Adrenal gland (tissue), 9 donors: ENCODE measurements at regions not wholly inside any gene's neighbourhood (a gene's known extent, or its start where the extent isn't known, plus 50 kb on each side); places are given as distances from the start of the nearest gene placed in this dataset.

Source experiments
- DNase-seq, 7 donors: peaks; one replicate each; pipeline ENCODE4 v3.0.0-alpha.2; 2019 to 2020
- H3K27ac ChIP-seq, 5 donors: fragments of 200-600 bp; sonication (generic) in 4 of 5; 1 replicate in 3 of 5; 2 replicates in 2 of 5; pipeline versions ENCODE4 v1.5.1 to v1.8.0; 2016 to 2020; ENCODE audit warnings: mild to moderate bottlenecking in 1 of 5
- H3K27me3 ChIP-seq: fragments of 200-600 bp; 2 replicates; pipeline ENCODE4 v1.8.0; 2021
- H3K36me3 ChIP-seq, 2 donors: fragments of 200-600 bp; replicated peaks in 1 of 2; 1 replicate in 1 of 2; 2 replicates in 1 of 2; pipeline versions ENCODE4 v1.5.1 to v1.8.0; 2018 to 2022
- H3K4me1 ChIP-seq, 2 donors: fragments of 200-600 bp; replicated peaks in 1 of 2; 1 replicate in 1 of 2; 2 replicates in 1 of 2; pipeline versions ENCODE4 v1.5.1 to v1.8.0; 2018 to 2021
- H3K4me3 ChIP-seq, 4 donors: fragments of 200-600 bp; sonication (generic) in 3 of 4; one replicate each; pipeline ENCODE4 v1.5.1; 2016 to 2018
- H3K9me3 ChIP-seq, 3 donors: fragments of 200-600 bp; sonication (generic) in 1 of 3; replicated peaks in 1 of 3; 1 replicate in 2 of 3; 2 replicates in 1 of 3; pipeline versions ENCODE4 v1.5.1 to v1.8.0; 2016 to 2021
- CTCF ChIP-seq, 6 experiments: fragments of 450-650 bp in 4 of 6; fragments of 200-600 bp in 2 of 6; sonication (generic) in 1 of 6; IDR thresholded peaks; 1 replicate in 5 of 6; 2 replicates in 1 of 6; pipeline versions ENCODE4 v1.5.1 to v1.8.0; 2016 to 2021; ENCODE audit warnings: antibody characterized with exemption in 6 of 6, mild to moderate bottlenecking in 2 of 6, moderate library complexity in 1 of 6
- POLR2A ChIP-seq, 2 donors: fragments of 450-650 bp; IDR thresholded peaks; one replicate each; pipeline ENCODE4 v1.6.1; 2017; ENCODE audit warnings: antibody characterized with exemption in 2 of 2, mild to moderate bottlenecking in 2 of 2, moderate library complexity in 1 of 2
- WGBS, 4 donors: extraction: QIAGEN DNeasy Blood & Tissue Kit in 2 of 4; methylation state at CpG; one replicate each; pipeline versions ENCODE4 v1.1.5 to v1.1.7; 2013 to 2017; 5-methylcytosine and 5-hydroxymethylcytosine counted together
- intact Hi-C, 2 donors: fragments of 100-400 bp; cut with DNase I; formaldehyde crosslinking; loops; one replicate each; pipeline versions ENCODE4 v1.14.1 to v1.15.0; 2022 to 2023
- donor health status: healthy with polysubstance abuse.
- donor health status: Bipolar disorder and iron deficiency.
- donor health status: DM: yes; HTN: yes; CAD: no.
- donor health status: DM: no; HTN: no; CAD: no.
- donor health status: DM: no; HTN: no; CAD: no.

- Histone ChIP-seq H3K27me3 (no peaks in the 10 kb centered on the region), H3K27ac (no peak overlapping the region), H3K4me1 (no peaks in the 10 kb centered on the region), H3K36me3 (no peaks in the 10 kb centered on the region), H3K9me3 (no peaks in the 10 kb centered on the region), H3K4me3 (no peak overlapping the region)
- TF ChIP-seq POLR2A (IDR thresholded peaks at IDR 0.05) (no peak), CTCF (IDR thresholded peaks at IDR 0.05) (no peak)
- 82 to 91% (median 89%) methylated on average over 7 of the region's 7 CpGs for WGBS, 4 donors
- no peak for DNase-seq
- intact Hi-C loops = no loop called here
These were observed 104.4 kb upstream of the PLET1 start for GRCh38 chr11:112364962-112365481.

GRCh38 chr11:112366012-112366411, 105.4 kb upstream of the PLET1 start:
- WGBS, 4 donors = 91 to 96% (median 96%) methylated on average over 4 of the region's 4 CpGs
- no peak for TF ChIP-seq POLR2A (IDR thresholded peaks at IDR 0.05)
- TF ChIP-seq CTCF (IDR thresholded peaks at IDR 0.05) = no peak
- no peaks in the 10 kb centered on the region for H3K36me3 ChIP-seq
- intact Hi-C loops = no loop called here
- no peak overlapping the region for H3K4me3 ChIP-seq
- no peak overlapping the region for H3K27ac ChIP-seq
- no peaks in the 10 kb centered on the region for H3K27me3 ChIP-seq
- H3K4me1 ChIP-seq = no peaks in the 10 kb centered on the region
- H3K9me3 ChIP-seq = no peaks in the 10 kb centered on the region
- no peak for DNase-seq

DNA sequence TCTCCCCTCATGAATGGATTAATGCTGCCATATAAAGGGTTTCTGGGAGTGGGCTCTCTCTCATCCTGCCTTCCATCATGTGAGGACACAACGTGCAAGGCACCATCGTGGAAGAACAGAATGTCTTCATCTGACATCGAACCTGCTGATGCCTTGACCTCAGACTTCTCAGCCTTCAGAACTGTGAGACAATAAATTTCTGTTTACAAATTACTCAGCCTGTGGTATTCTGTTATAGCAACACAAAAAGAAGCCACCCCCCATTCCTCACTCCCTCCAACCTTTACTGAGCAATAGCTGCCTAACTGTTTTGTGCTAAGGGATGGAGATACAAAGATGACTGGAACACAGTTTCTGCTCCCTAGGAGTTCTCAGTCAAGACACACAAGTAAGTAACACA, 106.1 kb upstream of the PLET1 start:
- TF ChIP-seq POLR2A (IDR thresholded peaks at IDR 0.05) (no peak), CTCF (IDR thresholded peaks at IDR 0.05) (no peak)
- H3K4me1 ChIP-seq = no peaks in the 10 kb centered on the region
- intact Hi-C loops = no loop called here
- DNase-seq = no peak
- H3K9me3 ChIP-seq = no peaks in the 10 kb centered on the region
- no peaks in the 10 kb centered on the region for H3K27me3 ChIP-seq
- H3K4me3 ChIP-seq = no peak overlapping the region
- H3K27ac ChIP-seq = no peak overlapping the region
- H3K36me3 ChIP-seq = no peaks in the 10 kb centered on the region
- WGBS, 4 donors = 79 to 86% (median 83%) methylated on average over 3 of the region's 3 CpGs

DNA sequence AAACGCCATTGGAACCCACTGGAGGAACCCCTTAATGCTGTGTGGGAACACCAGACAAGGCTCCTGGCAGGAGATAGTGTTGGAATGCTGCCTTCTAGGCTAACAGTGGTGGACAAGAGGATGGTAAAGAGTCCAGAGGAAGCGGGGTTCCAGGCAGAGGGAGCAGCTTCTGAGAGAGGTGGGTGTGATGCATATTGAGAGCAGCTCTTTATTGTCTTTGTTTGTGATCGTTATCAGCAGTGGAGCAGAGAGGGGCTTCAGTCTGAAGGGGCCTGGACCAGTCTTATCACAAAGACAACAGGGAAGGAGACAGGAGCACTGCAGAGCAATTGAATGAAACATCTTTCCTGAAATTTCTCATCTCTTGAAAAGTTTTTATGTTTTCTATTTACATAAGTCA, 106.8 kb upstream of the PLET1 start:
- intact Hi-C loops = no loop called here

More for the DNA sequence above, 106.8 kb upstream of the PLET1 start:
- Histone ChIP-seq H3K4me3 (no peak overlapping the region), H3K9me3 (no peaks in the 10 kb centered on the region), H3K27ac (no peak overlapping the region), H3K4me1 (no peaks in the 10 kb centered on the region), H3K36me3 (no peaks in the 10 kb centered on the region), H3K27me3 (no peaks in the 10 kb centered on the region)
- TF ChIP-seq POLR2A (IDR thresholded peaks at IDR 0.05) (no peak), CTCF (IDR thresholded peaks at IDR 0.05) (no peak)
- 69 to 82% (median 80%) methylated on average over 3 of the region's 3 CpGs for WGBS, 4 donors
- no peak for DNase-seq
